ENCODE measurements at regions not wholly inside any gene's neighbourhood (a gene's known extent, or its start where the extent isn't known, plus 50 kb on each side); places are given as distances from the start of the nearest gene placed in this dataset.

- H3K4me3 ChIP-seq: no peak overlapping the region
- no peak for DNase-seq
- no peaks in the 10 kb centered on the region for H3K27me3 ChIP-seq
- intact Hi-C loops (cut with DNase I; ENCODE audit: low total_unique reads) (no loop called here), in situ Hi-C loops (cut with MboI; ENCODE audit: low pct_ligation_motif_present in 1 of 4, low pct_unique_long_range_greater_than_20kb in 1 of 4, low sequenced_read_pairs in 3 of 4) (no loop called here)
- H3K4me1 ChIP-seq: no peaks in the 10 kb centered on the region
- no peaks in the 10 kb centered on the region for H3K9me3 ChIP-seq
- no peaks in the 10 kb centered on the region for H3K36me3 ChIP-seq
- H3K27ac ChIP-seq: no peak overlapping the region
- 0 to 39% methylated on average over 1 of the region's 1 CpG for WGBS, 2 donors (ENCODE audit: low coverage in 1 of 2)
- TF ChIP-seq POLR2AphosphoS5 (IDR thresholded peaks at IDR 0.05) (no peak), POLR2A (IDR thresholded peaks at IDR 0.05) (no peak), CTCF (IDR thresholded peaks at IDR 0.05) (no peak), EP300 (IDR thresholded peaks at IDR 0.05; ENCODE audit: low read depth) (no peak)
Measured at GRCh38 chr4:63784822-63785221, 624.4 kb downstream of the TECRL start.

- H3K27me3 ChIP-seq: no peaks in the 10 kb centered on the region
- DNase-seq: no peak
- in situ Hi-C loops (cut with MboI; ENCODE audit: low pct_ligation_motif_present in 1 of 4, low pct_unique_long_range_greater_than_20kb in 1 of 4, low sequenced_read_pairs in 3 of 4): no loop called here
- TF ChIP-seq CTCF (IDR thresholded peaks at IDR 0.05) (no peak), EP300 (IDR thresholded peaks at IDR 0.05; ENCODE audit: low read depth) (no peak)
- H3K9me3 ChIP-seq: no peaks in the 10 kb centered on the region
- intact Hi-C loops (cut with DNase I; ENCODE audit: low total_unique reads): no loop called here
- H3K4me1 ChIP-seq: no peaks in the 10 kb centered on the region
- 80 to 85% methylated on average over 3 of the region's 3 CpGs for WGBS, 2 donors (ENCODE audit: low coverage in 1 of 2)
- no peak overlapping the region for H3K27ac ChIP-seq
- H3K36me3 ChIP-seq: no peaks in the 10 kb centered on the region
- H3K4me3 ChIP-seq: no peak overlapping the region
Measured at GRCh38 chr4:63777601-63778000, 631.6 kb downstream of the TECRL start.

- Histone ChIP-seq H3K4me1 (no peaks in the 10 kb centered on the region), H3K9me3 (peaks cover 2% of the 10 kb centered on the region in 2 donors), H3K4me3 (no peak overlapping the region), H3K27ac (no peak overlapping the region), H3K36me3 (no peaks in the 10 kb centered on the region), H3K27me3 (no peaks in the 10 kb centered on the region)
- TF ChIP-seq POLR2A (IDR thresholded peaks at IDR 0.05) (no peak), POLR2AphosphoS5 (IDR thresholded peaks at IDR 0.05) (no peak), CTCF (IDR thresholded peaks at IDR 0.05) (no peak), EP300 (IDR thresholded peaks at IDR 0.05; ENCODE audit: low read depth) (no peak)
- no peak for DNase-seq
- in situ Hi-C loops (cut with MboI; ENCODE audit: low pct_ligation_motif_present in 1 of 4, low pct_unique_long_range_greater_than_20kb in 1 of 4, low sequenced_read_pairs in 3 of 4): no loop called here
- WGBS, 2 donors (ENCODE audit: low coverage in 1 of 2): 73 to 90% methylated on average over 2 to 4 of the region's 4 CpGs
- intact Hi-C loops (cut with DNase I; ENCODE audit: low total_unique reads): no loop called here
Measured at GRCh38 chr4:63764400-63764799, 644.9 kb downstream of the TECRL start.

GRCh38 chr4:63757929-63758328, 651.3 kb downstream of the TECRL start:
- Histone ChIP-seq H3K36me3 (no peaks in the 10 kb centered on the region), H3K27me3 (no peaks in the 10 kb centered on the region), H3K4me3 (no peak overlapping the region), H3K27ac (no peak overlapping the region), H3K4me1 (no peaks in the 10 kb centered on the region), H3K9me3 (no peaks in the 10 kb centered on the region)
- intact Hi-C loops (cut with DNase I; ENCODE audit: low total_unique reads) (no loop called here), in situ Hi-C loops (cut with MboI; ENCODE audit: low pct_ligation_motif_present in 1 of 4, low pct_unique_long_range_greater_than_20kb in 1 of 4, low sequenced_read_pairs in 3 of 4) (no loop called here)
- 49 to 54% methylated on average over 2 of the region's 2 CpGs for WGBS, 2 donors (ENCODE audit: low coverage in 1 of 2)
- no peak for DNase-seq
- no peak for TF ChIP-seq CTCF (IDR thresholded peaks at IDR 0.05)
- TF ChIP-seq EP300 (IDR thresholded peaks at IDR 0.05; ENCODE audit: low read depth): no peak
- no peak for TF ChIP-seq POLR2AphosphoS5 (IDR thresholded peaks at IDR 0.05)
- TF ChIP-seq POLR2A (IDR thresholded peaks at IDR 0.05): no peak
